IMR-90 (cell line): ENCODE measurements at regions not wholly inside any gene's neighbourhood (a gene's known extent, or its start where the extent isn't known, plus 50 kb on each side); places are given as distances from the start of the nearest gene placed in this dataset.

ENCODE experiments used
- ATAC-seq: fragments of 200-7000 bp; cut with Tn5 transposase; 2 replicates; pipeline ENCODE4 v1.9.1; 2020; ENCODE audit warnings: low read depth, mild to moderate bottlenecking, moderate library complexity
- BruUV-seq: library from RNA; stranded (reverse); fragments of 400-500 nt; replicated peaks from 2 replicates; lab custom pipeline; 2021; lab: Mats Ljungman, UMichigan
- CTCF ChIA-PET: fragments of 300-600 bp; formaldehyde crosslinking; extraction: SDS; loops from one replicate; lab custom pipeline; 2021; ENCODE audit warnings: antibody characterized with exemption; lab: Yijun Ruan, JAX
- POLR2A ChIA-PET: fragments of 300-600 bp; sonication (Branson Sonifier 250); formaldehyde crosslinking; loops from one replicate; lab custom pipeline; 2022; ENCODE audit warnings: antibody characterized with exemption; ENCODE audit not compliant: unreplicated experiment; lab: Charles Lee
- DNase-seq: peaks from one replicate; pipeline ENCODE4 v3.0.0; 2013
- H2AFZ ChIP-seq: replicated peaks from 2 replicates; pipeline ENCODE3; 2013; ENCODE audit warnings: low read length, mild to moderate bottlenecking; ENCODE audit not compliant: poor library complexity
- H2AK5ac ChIP-seq: 2 replicates; pipeline ENCODE4 v1.6.1; 2013; ENCODE audit warnings: low read depth, low read length, inconsistent platforms
- H2AK9ac ChIP-seq: replicated peaks from 2 replicates; pipeline ENCODE3; 2013; ENCODE audit warnings: mild to moderate bottlenecking, low read depth, low read length, moderate library complexity; ENCODE audit not compliant: poor library complexity
- H2BK120ac ChIP-seq: 2 replicates; pipeline ENCODE4 v1.6.1; 2013; ENCODE audit warnings: low read depth, low read length, inconsistent platforms
- H2BK15ac ChIP-seq: 3 replicates; pipeline ENCODE4 v1.6.1; 2013; ENCODE audit warnings: low read depth, low read length, inconsistent platforms
- H2BK20ac ChIP-seq: 2 replicates; pipeline ENCODE4 v1.6.1; 2013; ENCODE audit warnings: low read depth, mild to moderate bottlenecking, inconsistent platforms, low read length, moderate library complexity
- H2BK5ac ChIP-seq: 2 replicates; pipeline ENCODE4 v1.6.1; 2013; ENCODE audit warnings: mild to moderate bottlenecking, low read depth, low read length, inconsistent platforms; ENCODE audit not compliant: poor library complexity, severe bottlenecking
- H3K14ac ChIP-seq: replicated peaks from 2 replicates; pipeline ENCODE4 v1.6.1; 2013; ENCODE audit warnings: low read depth, low read length, inconsistent platforms
- H3K18ac ChIP-seq: 2 replicates; pipeline ENCODE4 v1.6.1; 2013; ENCODE audit warnings: low read depth, low read length, control low read depth
- H3K23ac ChIP-seq: 2 replicates; pipeline ENCODE4 v1.6.1; 2013; ENCODE audit warnings: low read depth, low read length, inconsistent platforms
- H3K27ac ChIP-seq: 2 replicates; pipeline ENCODE4 v1.5.1; 2013; ENCODE audit warnings: mild to moderate bottlenecking, control low read depth, low read length; ENCODE audit not compliant: insufficient read depth
- H3K27me3 ChIP-seq: 2 replicates; pipeline ENCODE4 v1.6.1; 2013; ENCODE audit warnings: low read length; ENCODE audit not compliant: control insufficient read depth, insufficient read depth
- H3K36me3 ChIP-seq: 2 replicates; pipeline ENCODE4 v1.6.1; 2013; ENCODE audit warnings: low read length, mixed read lengths; ENCODE audit not compliant: control insufficient read depth, insufficient read depth
- H3K4ac ChIP-seq: 2 replicates; pipeline ENCODE4 v1.6.1; 2013; ENCODE audit warnings: low read depth, low read length, inconsistent platforms
- H3K4me1 ChIP-seq: 2 replicates; pipeline ENCODE4 v1.6.1; 2013; ENCODE audit warnings: low read length, mixed read lengths; ENCODE audit not compliant: control insufficient read depth, insufficient read depth
- H3K4me2 ChIP-seq: 2 replicates; pipeline ENCODE4 v1.6.1; 2013; ENCODE audit warnings: low read depth, mild to moderate bottlenecking, control low read depth, low read length, moderate library complexity
- H3K4me3 ChIP-seq: 2 replicates; pipeline ENCODE4 v1.5.1; 2013; ENCODE audit warnings: low read depth, mild to moderate bottlenecking, control low read depth, low read length, moderate library complexity; ENCODE audit not compliant: insufficient read depth
- H3K56ac ChIP-seq: 2 replicates; pipeline ENCODE4 v1.6.1; 2013; ENCODE audit warnings: low read length, inconsistent platforms; ENCODE audit not compliant: insufficient read depth; ENCODE audit errors: extremely low read depth
- H3K79me1 ChIP-seq, 2 experiments: 2 replicates each; pipeline ENCODE4 v1.6.1; 2013; ENCODE audit warnings: low read length in 2 of 2, inconsistent platforms in 1 of 2, low read depth in 1 of 2
- H3K9ac ChIP-seq: 2 replicates; pipeline ENCODE4 v1.6.1; 2013; ENCODE audit warnings: low read depth, low read length, control low read depth
- H3K9me1 ChIP-seq: 2 replicates; pipeline ENCODE4 v1.6.1; 2013; ENCODE audit warnings: low read length, inconsistent platforms; ENCODE audit not compliant: insufficient read depth
- H3K9me3 ChIP-seq: 2 replicates; pipeline ENCODE4 v1.6.1; 2013; ENCODE audit warnings: low read length; ENCODE audit not compliant: control insufficient read depth, insufficient read depth
- H4K20me1 ChIP-seq: 2 replicates; pipeline ENCODE4 v1.6.1; 2013; ENCODE audit warnings: low read length, inconsistent platforms; ENCODE audit not compliant: insufficient read depth
- H4K5ac ChIP-seq: 2 replicates; pipeline ENCODE4 v1.6.1; 2013; ENCODE audit warnings: mild to moderate bottlenecking, low read depth, low read length, control low read depth
- H4K8ac ChIP-seq, 2 experiments: 2 replicates each; pipeline ENCODE4 v1.6.1; 2013; ENCODE audit warnings: low read depth in 2 of 2, low read length in 2 of 2, control low read depth in 1 of 2, inconsistent platforms in 1 of 2
- H4K91ac ChIP-seq: 2 replicates; pipeline ENCODE4 v1.6.1; 2013; ENCODE audit warnings: low read depth, low read length, inconsistent platforms; ENCODE audit not compliant: insufficient read depth
- CHD1 ChIP-seq: IDR thresholded peaks from 2 replicates; pipeline ENCODE4 v1.6.1; 2012; ENCODE audit warnings: low read depth, low read length, improper control_type of control experiment
- FOS ChIP-seq: fragments of 150-350 bp; IDR thresholded peaks from 2 replicates; pipeline ENCODE4 v1.6.1; 2016; ENCODE audit warnings: low read depth, low read length
- MAFK ChIP-seq: IDR thresholded peaks from 2 replicates; pipeline ENCODE4 v1.6.1; 2012; ENCODE audit warnings: low read depth, low read length, improper control_type of control experiment
- MAZ ChIP-seq: IDR thresholded peaks from 2 replicates; pipeline ENCODE4 v1.6.1; 2012; ENCODE audit warnings: low read depth, mild to moderate bottlenecking, low read length, improper control_type of control experiment, moderate library complexity, borderline replicate concordance
- MXI1 ChIP-seq: IDR thresholded peaks from 2 replicates; pipeline ENCODE4 v1.6.1; 2012; ENCODE audit warnings: low read depth, mild to moderate bottlenecking, low read length, moderate library complexity, borderline replicate concordance
- NFE2L2 ChIP-seq: fragments of 150-350 bp; IDR thresholded peaks from 2 replicates; pipeline ENCODE4 v1.6.1; 2016; ENCODE audit warnings: low read depth, mild to moderate bottlenecking, low read length
- POLR2A ChIP-seq: IDR thresholded peaks from 2 replicates; pipeline ENCODE4 v1.6.1; 2012; ENCODE audit warnings: mild to moderate bottlenecking, low read depth, low read length
- RAD21 ChIP-seq: IDR thresholded peaks from 2 replicates; pipeline ENCODE4 v1.6.1; 2012; ENCODE audit warnings: low read length, improper control_type of control experiment
- RFX5 ChIP-seq: IDR thresholded peaks from 2 replicates; pipeline ENCODE4 v1.8.0; 2012; ENCODE audit warnings: low read depth, mild to moderate bottlenecking, low read length, moderate library complexity
- SMC3 ChIP-seq: fragments of 150-350 bp; IDR thresholded peaks from 2 replicates; pipeline ENCODE4 v1.6.1; 2016; ENCODE audit warnings: low read depth, mild to moderate bottlenecking, antibody characterized with exemption, low read length, moderate library complexity
- WGBS, 2 experiments: methylation state at CpG; one replicate each; pipeline versions ENCODE4 v1.1.5 to v1.1.7; 2013; ENCODE audit warnings: missing lambda C conversion rate in 2 of 2; ENCODE audit not compliant: insufficient read length in 1 of 2; ENCODE audit errors: extremely low coverage in 2 of 2; 5-methylcytosine and 5-hydroxymethylcytosine counted together
- dilution Hi-C: fragments of 300-500 bp; cut with HindIII; formaldehyde crosslinking; loops from one replicate; pipeline ENCODE4 v1.14.3; 2018; ENCODE audit warnings: low sequenced_read_pairs; ENCODE audit not compliant: unreplicated experiment
- in situ Hi-C: fragments of 300-500 bp; cut with MboI; formaldehyde crosslinking; loops from 3 replicates; pipeline ENCODE4 v1.14.3; 2019; ENCODE audit warnings: low sequenced_read_pairs, inconsistent platforms, mixed read lengths
- intact Hi-C: fragments of 100-400 bp; cut with micrococcal nuclease; formaldehyde crosslinking; loops from 2 replicates; pipeline ENCODE4 v1.10.0; 2022
- TF ChIP-seq, protein P1 (sequence below): conservative IDR thresholded peaks from 2 replicates; pipeline ENCODE4 v1.5.1; 2012; ENCODE audit warnings: mild to moderate bottlenecking, low read depth, low read length, improper control_type of control experiment
- TF ChIP-seq, protein P2 (sequence below): fragments of 150-350 bp; IDR thresholded peaks from 2 replicates; pipeline ENCODE4 v1.6.1; 2016; ENCODE audit warnings: low read depth, mild to moderate bottlenecking, low read length, moderate library complexity, borderline replicate concordance
- TF ChIP-seq, protein P3 (sequence below): fragments of 150-350 bp; IDR thresholded peaks from 2 replicates; pipeline ENCODE4 v1.6.1; 2017; ENCODE audit warnings: mild to moderate bottlenecking, antibody characterized with exemption, low read length, low read depth

DNA sequence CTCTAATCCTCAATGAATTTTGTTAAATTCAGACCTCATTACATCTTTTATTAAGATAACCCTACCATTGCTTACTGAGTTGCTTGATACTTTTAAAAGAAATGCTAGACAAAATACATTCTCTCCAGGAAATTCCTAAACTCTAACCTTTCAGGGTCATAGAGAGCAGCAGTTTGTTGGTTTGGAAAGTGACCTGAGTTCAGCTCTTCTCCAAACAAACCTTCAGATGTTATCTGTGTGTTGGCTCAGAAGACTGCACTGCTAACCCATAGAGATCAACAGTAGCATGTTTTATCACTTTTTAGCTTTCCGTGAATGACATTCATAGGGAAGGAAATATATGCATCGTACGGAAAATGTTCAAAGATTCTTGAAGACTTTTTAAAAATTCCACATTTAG is 101.8 kb upstream of the VEGFC start:
- H3K9me3 ChIP-seq, result no peaks in the 10 kb centered on the region
- no peak overlapping the region for H3K9ac ChIP-seq
- no peak overlapping the region for H3K4me2 ChIP-seq
- no peaks in the 10 kb centered on the region for H3K27me3 ChIP-seq
- peak overlapping the region; percentile 10; the same call in 1 of the 2 replicates for H3K14ac ChIP-seq
- no peak for DNase-seq
- no TSS peak for BruUV-seq
- no peak overlapping the region for H3K27ac ChIP-seq
- H2AK9ac ChIP-seq, result no peak overlapping the region
- H2BK20ac ChIP-seq, result no peak overlapping the region
- H3K4me1 ChIP-seq, result no peaks in the 10 kb centered on the region; the same call in 1 of the 2 replicates
- H3K4ac ChIP-seq, result no peak overlapping the region
- no peak overlapping the region for H2AFZ ChIP-seq
- POLR2A ChIA-PET, result no interaction called here
- no peak for TF ChIP-seq MXI1
- TF ChIP-seq, protein P1, sequence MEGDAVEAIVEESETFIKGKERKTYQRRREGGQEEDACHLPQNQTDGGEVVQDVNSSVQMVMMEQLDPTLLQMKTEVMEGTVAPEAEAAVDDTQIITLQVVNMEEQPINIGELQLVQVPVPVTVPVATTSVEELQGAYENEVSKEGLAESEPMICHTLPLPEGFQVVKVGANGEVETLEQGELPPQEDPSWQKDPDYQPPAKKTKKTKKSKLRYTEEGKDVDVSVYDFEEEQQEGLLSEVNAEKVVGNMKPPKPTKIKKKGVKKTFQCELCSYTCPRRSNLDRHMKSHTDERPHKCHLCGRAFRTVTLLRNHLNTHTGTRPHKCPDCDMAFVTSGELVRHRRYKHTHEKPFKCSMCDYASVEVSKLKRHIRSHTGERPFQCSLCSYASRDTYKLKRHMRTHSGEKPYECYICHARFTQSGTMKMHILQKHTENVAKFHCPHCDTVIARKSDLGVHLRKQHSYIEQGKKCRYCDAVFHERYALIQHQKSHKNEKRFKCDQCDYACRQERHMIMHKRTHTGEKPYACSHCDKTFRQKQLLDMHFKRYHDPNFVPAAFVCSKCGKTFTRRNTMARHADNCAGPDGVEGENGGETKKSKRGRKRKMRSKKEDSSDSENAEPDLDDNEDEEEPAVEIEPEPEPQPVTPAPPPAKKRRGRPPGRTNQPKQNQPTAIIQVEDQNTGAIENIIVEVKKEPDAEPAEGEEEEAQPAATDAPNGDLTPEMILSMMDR, result no peak
- TF ChIP-seq, protein P2, sequence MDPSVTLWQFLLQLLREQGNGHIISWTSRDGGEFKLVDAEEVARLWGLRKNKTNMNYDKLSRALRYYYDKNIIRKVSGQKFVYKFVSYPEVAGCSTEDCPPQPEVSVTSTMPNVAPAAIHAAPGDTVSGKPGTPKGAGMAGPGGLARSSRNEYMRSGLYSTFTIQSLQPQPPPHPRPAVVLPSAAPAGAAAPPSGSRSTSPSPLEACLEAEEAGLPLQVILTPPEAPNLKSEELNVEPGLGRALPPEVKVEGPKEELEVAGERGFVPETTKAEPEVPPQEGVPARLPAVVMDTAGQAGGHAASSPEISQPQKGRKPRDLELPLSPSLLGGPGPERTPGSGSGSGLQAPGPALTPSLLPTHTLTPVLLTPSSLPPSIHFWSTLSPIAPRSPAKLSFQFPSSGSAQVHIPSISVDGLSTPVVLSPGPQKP, result no peak
- TF ChIP-seq FOS, result no peak
- TF ChIP-seq MAZ, result no peak
- no peak for TF ChIP-seq MAFK
- TF ChIP-seq NFE2L2, result no peak
- TF ChIP-seq CHD1, result no peak
- TF ChIP-seq RAD21, result no peak
- TF ChIP-seq, protein P3, sequence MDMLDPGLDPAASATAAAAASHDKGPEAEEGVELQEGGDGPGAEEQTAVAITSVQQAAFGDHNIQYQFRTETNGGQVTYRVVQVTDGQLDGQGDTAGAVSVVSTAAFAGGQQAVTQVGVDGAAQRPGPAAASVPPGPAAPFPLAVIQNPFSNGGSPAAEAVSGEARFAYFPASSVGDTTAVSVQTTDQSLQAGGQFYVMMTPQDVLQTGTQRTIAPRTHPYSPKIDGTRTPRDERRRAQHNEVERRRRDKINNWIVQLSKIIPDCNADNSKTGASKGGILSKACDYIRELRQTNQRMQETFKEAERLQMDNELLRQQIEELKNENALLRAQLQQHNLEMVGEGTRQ, result no peak
- TF ChIP-seq POLR2A, result no peak
- no peak for TF ChIP-seq RFX5
- no peak for TF ChIP-seq SMC3
- no CpG with 5 or more reads among the region's 3 CpGs for WGBS, 2 experiments
- H3K9me1 ChIP-seq, result no peaks in the 10 kb centered on the region
- no peaks in the 10 kb centered on the region for H3K79me1 ChIP-seq
- H4K8ac ChIP-seq, result no peak overlapping the region
- H3K36me3 ChIP-seq, result no peaks in the 10 kb centered on the region
- H2AK5ac ChIP-seq, result no peak overlapping the region
- no peak for ATAC-seq
- no peak overlapping the region; the same call in 1 of the 2 replicates for H2BK120ac ChIP-seq
- H4K91ac ChIP-seq, result no peak overlapping the region
- no peak overlapping the region for H3K23ac ChIP-seq
- in situ Hi-C loops (no loop called here), intact Hi-C loops (no loop called here), dilution Hi-C loops (no loop called here)
- no peak overlapping the region for H3K4me3 ChIP-seq
- no peak overlapping the region for H4K5ac ChIP-seq
- no peak overlapping the region for H3K18ac ChIP-seq
- no peak overlapping the region for H3K56ac ChIP-seq
- CTCF ChIA-PET, result interaction anchor here (1.9 kb wide), 1 partner anchor 153 kb away, joined by 5 read pairs; no protein-coding TSS in a partner anchor
- no peak overlapping the region for H2BK5ac ChIP-seq
- H4K20me1 ChIP-seq, result no peaks in the 10 kb centered on the region
- H2BK15ac ChIP-seq, result no peak overlapping the region; the same call in 2 of the 3 replicates
